Fibroblast of lung (primary cell): ENCODE measurements at regions not wholly inside any gene's neighbourhood (a gene's known extent, or its start where the extent isn't known, plus 50 kb on each side); places are given as distances from the start of the nearest gene placed in this dataset.
"Not testable (repeated sequence)": the region's sequence is repeated elsewhere in the genome, so short reads cannot be mapped to it uniquely, and the experiment has no call there.

Experiments used
- DNase-seq, 2 donors: peaks; one replicate each; pipeline versions ENCODE4 v3.0.0 to v3.0.0-alpha.2; 2010; ENCODE audit warnings: low read depth in 2 of 2
- H2AFZ ChIP-seq: 2 replicates; pipeline ENCODE4 v1.5.1; 2012; ENCODE audit warnings: low read length, control low read depth, inconsistent platforms
- H3K27ac ChIP-seq: 2 replicates; pipeline ENCODE4 v1.5.1; 2011; ENCODE audit warnings: low read length, control low read depth; ENCODE audit not compliant: insufficient read depth
- H3K27me3 ChIP-seq: 2 replicates; pipeline ENCODE4 v1.5.1; 2011; ENCODE audit warnings: mild to moderate bottlenecking, low read length; ENCODE audit not compliant: control insufficient read depth, insufficient read depth
- H3K36me3 ChIP-seq: 2 replicates; pipeline ENCODE4 v1.5.1; 2011; ENCODE audit warnings: low read length; ENCODE audit not compliant: control insufficient read depth, insufficient read depth
- H3K4me1 ChIP-seq: 2 replicates; pipeline ENCODE4 v1.5.1; 2011; ENCODE audit warnings: low read length; ENCODE audit not compliant: control insufficient read depth, insufficient read depth; ENCODE audit errors: extremely low read depth
- H3K4me2 ChIP-seq: 2 replicates; pipeline ENCODE4 v1.5.1; 2011; ENCODE audit warnings: low read length, control low read depth; ENCODE audit not compliant: insufficient read depth; ENCODE audit errors: extremely low read depth
- H3K4me3 ChIP-seq, 4 experiments: fragments of 200-600 bp in 1 of 4; sonication (generic) in 1 of 4; replicated peaks in 1 of 4; 2 replicates each; pipeline ENCODE4 v1.5.1; 2011 to 2016; ENCODE audit warnings: low read length in 4 of 4, low read depth in 3 of 4, mild to moderate bottlenecking in 3 of 4, control low read depth in 2 of 4, inconsistent platforms in 1 of 4, mixed read lengths in 1 of 4; ENCODE audit not compliant: insufficient read depth in 1 of 4; ENCODE audit errors: control extremely low read depth in 1 of 4
- H3K79me2 ChIP-seq: 2 replicates; pipeline ENCODE4 v1.5.1; 2012; ENCODE audit warnings: mild to moderate bottlenecking, low read length, inconsistent platforms; ENCODE audit not compliant: control insufficient read depth, insufficient read depth
- H3K9ac ChIP-seq: 2 replicates; pipeline ENCODE4 v1.5.1; 2011; ENCODE audit warnings: mild to moderate bottlenecking, low read length, control low read depth; ENCODE audit not compliant: insufficient read depth
- H3K9me3 ChIP-seq: 2 replicates; pipeline ENCODE4 v1.5.1; 2012; ENCODE audit warnings: low read depth, low read length; ENCODE audit not compliant: control insufficient read depth, insufficient read depth
- H4K20me1 ChIP-seq: 2 replicates; pipeline ENCODE4 v1.5.1; 2011; ENCODE audit warnings: low read length; ENCODE audit not compliant: control insufficient read depth, insufficient read depth; ENCODE audit errors: extremely low read depth
- EZH2 ChIP-seq: IDR thresholded peaks from 2 replicates; pipeline ENCODE4 v1.5.1; 2012; ENCODE audit warnings: low read length, control low read depth, mild to moderate bottlenecking; ENCODE audit errors: missing control alignments
- TF ChIP-seq, protein P1 (sequence below), 2 donors: IDR thresholded peaks in 1 of 2; conservative IDR thresholded peaks in 1 of 2; 1 replicate in 1 of 2; 2 replicates in 1 of 2; pipeline ENCODE4 v1.5.1; 2011 to 2012; ENCODE audit warnings: low read length in 2 of 2, control low read depth in 1 of 2, inconsistent platforms in 1 of 2, low read depth in 1 of 2, mild to moderate bottlenecking in 1 of 2

DNA sequence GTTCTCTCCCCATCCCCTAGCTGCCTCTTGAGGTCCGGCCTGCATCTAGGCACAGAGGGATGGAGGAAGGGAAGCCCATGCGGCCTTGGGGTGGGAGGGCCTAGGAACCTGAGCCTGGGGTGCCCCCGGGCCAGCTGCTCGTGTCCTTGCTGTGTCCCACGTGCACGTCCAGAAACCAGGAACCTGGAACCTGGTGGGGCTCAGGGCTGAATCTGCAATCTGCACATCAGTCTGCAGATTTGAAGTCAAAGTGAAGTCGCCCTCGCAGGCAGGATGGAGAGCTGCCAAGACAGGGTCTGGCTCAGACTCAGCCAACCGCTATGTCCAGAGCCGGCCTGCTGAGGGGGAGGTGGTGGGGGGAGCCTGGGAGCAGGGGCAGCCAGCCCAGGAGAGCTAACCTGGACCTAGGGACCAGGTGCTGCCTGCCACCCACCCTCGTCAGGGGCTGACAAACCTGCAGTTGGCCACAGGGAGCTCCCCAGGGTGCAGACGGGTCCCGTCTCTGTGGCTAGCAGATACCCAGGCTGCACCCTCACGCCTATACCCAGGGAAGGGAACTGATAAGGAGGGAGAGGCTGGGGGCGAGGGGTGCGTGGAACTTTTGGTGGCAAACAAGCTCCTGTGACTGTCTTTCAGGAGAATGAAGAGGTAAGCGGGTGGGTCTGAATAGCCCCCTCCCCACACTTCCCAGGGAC is 103.5 kb upstream of the SIMC1 start:
- no peak for DNase-seq
- no peaks in the 10 kb centered on the region for H3K36me3 ChIP-seq
- H2AFZ ChIP-seq = no peak overlapping the region
- H3K4me1 ChIP-seq = no peaks in the 10 kb centered on the region
- H3K4me3 ChIP-seq = no peak overlapping the region
- no peaks in the 10 kb centered on the region for H4K20me1 ChIP-seq
- H3K27me3 ChIP-seq = peaks cover 12% of the 10 kb centered on the region
- H3K4me2 ChIP-seq = no peak overlapping the region
- no peak overlapping the region for H3K27ac ChIP-seq
- no peaks in the 10 kb centered on the region for H3K79me2 ChIP-seq
- H3K9me3 ChIP-seq = no peaks in the 10 kb centered on the region
- H3K9ac ChIP-seq = no peak overlapping the region
- TF ChIP-seq EZH2 = no peak
- TF ChIP-seq, protein P1, sequence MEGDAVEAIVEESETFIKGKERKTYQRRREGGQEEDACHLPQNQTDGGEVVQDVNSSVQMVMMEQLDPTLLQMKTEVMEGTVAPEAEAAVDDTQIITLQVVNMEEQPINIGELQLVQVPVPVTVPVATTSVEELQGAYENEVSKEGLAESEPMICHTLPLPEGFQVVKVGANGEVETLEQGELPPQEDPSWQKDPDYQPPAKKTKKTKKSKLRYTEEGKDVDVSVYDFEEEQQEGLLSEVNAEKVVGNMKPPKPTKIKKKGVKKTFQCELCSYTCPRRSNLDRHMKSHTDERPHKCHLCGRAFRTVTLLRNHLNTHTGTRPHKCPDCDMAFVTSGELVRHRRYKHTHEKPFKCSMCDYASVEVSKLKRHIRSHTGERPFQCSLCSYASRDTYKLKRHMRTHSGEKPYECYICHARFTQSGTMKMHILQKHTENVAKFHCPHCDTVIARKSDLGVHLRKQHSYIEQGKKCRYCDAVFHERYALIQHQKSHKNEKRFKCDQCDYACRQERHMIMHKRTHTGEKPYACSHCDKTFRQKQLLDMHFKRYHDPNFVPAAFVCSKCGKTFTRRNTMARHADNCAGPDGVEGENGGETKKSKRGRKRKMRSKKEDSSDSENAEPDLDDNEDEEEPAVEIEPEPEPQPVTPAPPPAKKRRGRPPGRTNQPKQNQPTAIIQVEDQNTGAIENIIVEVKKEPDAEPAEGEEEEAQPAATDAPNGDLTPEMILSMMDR (conservative IDR thresholded peaks at IDR 0.05 in 1 of 2, IDR thresholded peaks at IDR 0.05 in 1 of 2; ENCODE audit: low read depth in 1 of 2, low read length in 2 of 2) = no peak

DNA sequence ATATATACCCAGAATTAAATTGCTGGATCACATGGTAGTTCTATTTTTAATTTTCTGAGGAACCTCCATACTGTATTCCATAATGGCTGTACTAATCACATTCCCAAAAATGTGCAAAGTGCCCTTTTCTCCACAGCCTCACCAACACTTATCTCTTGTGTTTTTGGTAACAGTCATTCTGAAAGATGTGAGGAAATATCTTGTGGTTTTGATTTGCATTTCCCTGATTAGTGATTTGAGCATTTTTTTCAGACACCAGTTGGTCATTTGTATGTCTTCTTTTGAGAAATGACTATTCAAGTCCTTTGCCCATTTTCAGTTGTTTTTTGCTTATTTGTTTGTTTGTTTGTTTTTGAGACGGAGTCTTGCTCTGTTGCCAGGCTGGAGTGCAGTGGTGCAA is 98.1 kb upstream of the SIMC1 start:
- not testable (repeated sequence) for H3K79me2 ChIP-seq, H3K4me1 ChIP-seq, H3K36me3 ChIP-seq, H3K4me2 ChIP-seq, H3K27me3 ChIP-seq, H3K9me3 ChIP-seq, H2AFZ ChIP-seq, H3K9ac ChIP-seq, H3K4me3 ChIP-seq, H3K27ac ChIP-seq, H4K20me1 ChIP-seq, DNase-seq

DNA sequence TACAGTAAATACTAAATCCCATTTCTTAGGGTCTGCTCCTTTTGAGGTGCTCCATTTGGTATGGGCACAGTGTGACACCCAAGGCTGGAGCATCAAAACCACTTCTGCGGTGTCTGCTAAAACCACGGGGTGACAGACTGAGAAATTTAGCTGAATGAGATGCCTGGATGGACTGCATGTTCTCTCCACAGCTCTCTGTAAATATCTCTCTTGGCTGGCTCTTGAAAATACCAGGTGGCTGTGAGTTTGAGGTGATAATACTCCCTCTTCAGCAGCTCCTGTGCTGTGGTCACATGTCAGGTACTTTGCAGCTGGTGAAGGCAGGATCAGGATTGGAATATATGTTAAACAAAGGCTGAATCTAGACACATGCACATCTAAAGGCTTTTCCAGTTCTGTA is 93.7 kb upstream of the SIMC1 start:
- Histone ChIP-seq H3K4me2 (no peak overlapping the region), H3K4me3 (no peak overlapping the region), H3K79me2 (no peaks in the 10 kb centered on the region), H4K20me1 (no peaks in the 10 kb centered on the region), H2AFZ (no peak overlapping the region), H3K4me1 (no peaks in the 10 kb centered on the region), H3K27me3 (peaks cover 3% of the 10 kb centered on the region), H3K36me3 (no peaks in the 10 kb centered on the region), H3K9me3 (no peaks in the 10 kb centered on the region), H3K27ac (no peak overlapping the region), H3K9ac (no peak overlapping the region)
- no peak for TF ChIP-seq EZH2
- TF ChIP-seq, protein P1 (conservative IDR thresholded peaks at IDR 0.05 in 1 of 2, IDR thresholded peaks at IDR 0.05 in 1 of 2; ENCODE audit: low read depth in 1 of 2, low read length in 2 of 2) = no peak
- no peak for DNase-seq

DNA sequence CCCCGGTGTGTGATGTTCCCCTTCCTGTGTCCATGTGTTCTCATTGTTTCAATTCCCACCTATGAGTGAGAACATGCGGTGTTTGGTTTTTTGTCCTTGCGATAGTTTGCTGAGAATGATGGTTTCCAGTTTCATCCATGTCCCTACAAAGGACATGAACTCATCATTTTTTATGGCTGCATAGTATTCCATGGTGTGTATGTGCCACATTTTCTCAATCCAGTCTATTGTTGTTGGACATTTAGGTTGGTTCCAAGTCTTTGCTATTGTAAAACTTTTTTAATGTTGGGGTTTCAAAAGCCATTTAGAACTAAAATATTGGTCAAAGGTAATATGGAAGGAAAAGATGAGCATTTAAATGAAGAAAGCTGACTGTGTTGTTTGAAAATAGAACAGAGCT is 88.3 kb upstream of the SIMC1 start:
- not testable (repeated sequence) for H3K9me3 ChIP-seq, H3K9ac ChIP-seq, H3K79me2 ChIP-seq, H3K36me3 ChIP-seq, H3K27ac ChIP-seq, H3K4me1 ChIP-seq, H4K20me1 ChIP-seq, H2AFZ ChIP-seq, H3K4me3 ChIP-seq, H3K4me2 ChIP-seq, H3K27me3 ChIP-seq, DNase-seq
